A549 (cell line): ENCODE measurements at regions not wholly inside any gene's neighbourhood (a gene's known extent, or its start where the extent isn't known, plus 50 kb on each side); places are given as distances from the start of the nearest gene placed in this dataset.

Source experiments
- ATAC-seq, 2 experiments: fragments of 200-7000 bp in 1 of 2; fragments of >200 bp in 1 of 2; cut with Nextera tagmentation in 1 of 2; cut with Tn5 transposase in 1 of 2; 3 replicates each; pipeline versions ENCODE4 v1.8.0 to v1.9.1; 2018 to 2020; ENCODE audit warnings: mild to moderate bottlenecking in 1 of 2, moderate library complexity in 1 of 2
- CTCF ChIA-PET: fragments of 300-600 bp; sonication (Branson Sonifier 250); formaldehyde crosslinking; extraction: SDS; loops from one replicate; lab custom pipeline; 2021; ENCODE audit warnings: antibody characterized with exemption, inconsistent platforms; lab: Yijun Ruan, JAX
- POLR2A ChIA-PET: fragments of 350-600 bp; formaldehyde crosslinking; extraction: SDS; loops from one replicate; lab custom pipeline; 2021; ENCODE audit warnings: antibody characterized with exemption, inconsistent platforms; lab: Yijun Ruan, JAX
- DNase-seq, 2 experiments: peaks; one replicate each; pipeline versions ENCODE4 v3.0.0 to v3.0.0-alpha.2; 2011 to 2016; ENCODE audit warnings: low read depth in 1 of 2, low spot score in 1 of 2
- FAIRE-seq: peaks from 2 replicates; lab custom pipeline; 2011; peaks lifted over from hg19 to GRCh38; lab: Jason Lieb, UNC
- H3K27ac ChIP-seq, 2 experiments: fragments of >200 bp; sonication (Bioruptor Twin); formaldehyde crosslinking; 3 replicates each; pipeline ENCODE4 v1.5.1; 2016 to 2017
- H3K4me1 ChIP-seq: fragments of >200 bp; sonication (Bioruptor Twin); formaldehyde crosslinking; 3 replicates; pipeline ENCODE4 v1.6.1; 2016
- H3K4me2 ChIP-seq: fragments of >200 bp; sonication (Bioruptor Twin); formaldehyde crosslinking; 3 replicates; pipeline ENCODE4 v1.6.1; 2016
- H3K4me3 ChIP-seq: fragments of >200 bp; sonication (Bioruptor Twin); formaldehyde crosslinking; 3 replicates; pipeline ENCODE4 v1.5.1; 2016
- H3K9me3 ChIP-seq: fragments of >200 bp; sonication (Bioruptor Twin); formaldehyde crosslinking; 3 replicates; pipeline ENCODE4 v1.6.1; 2016
- BHLHE40 ChIP-seq: IDR thresholded peaks from 2 replicates; pipeline ENCODE4 v1.6.1; 2012; ENCODE audit warnings: low read depth, low read length, inconsistent platforms
- CHD2 ChIP-seq: fragments of 150-350 bp; IDR thresholded peaks from 2 replicates; pipeline ENCODE4 v1.6.1; 2014; ENCODE audit warnings: low read length; ENCODE audit not compliant: partially characterized antibody
- CTCF ChIP-seq: fragments of >200 bp; sonication (Bioruptor Twin); formaldehyde crosslinking; IDR thresholded peaks from 3 replicates; pipeline ENCODE4 v1.5.1; 2016
- E2F6 ChIP-seq: IDR thresholded peaks from 2 replicates; pipeline ENCODE4 v1.6.1; 2012; ENCODE audit warnings: low read depth, borderline replicate concordance
- FOSB ChIP-seq: fragments of 250-450 bp; sonication (Bioruptor Pico); IDR thresholded peaks from 2 replicates; pipeline ENCODE4 v1.5.0; 2020; ENCODE audit warnings: mild to moderate bottlenecking, moderate library complexity
- FOSL2 ChIP-seq, 2 experiments: fragments of 450-650 bp in 1 of 2; fragments of >200 bp in 1 of 2; sonication (Bioruptor Twin) in 1 of 2; formaldehyde crosslinking; IDR thresholded peaks; 2 replicates each; pipeline versions ENCODE4 v1.5.0 to v1.6.1; 2016 to 2020; ENCODE audit warnings: mild to moderate bottlenecking in 1 of 2, moderate library complexity in 1 of 2
- HES2 ChIP-seq: fragments of >200 bp; sonication (Bioruptor Twin); formaldehyde crosslinking; IDR thresholded peaks from 2 replicates; pipeline ENCODE4 v1.6.1; 2016
- HOXA7 ChIP-seq: fragments of 250-450 bp; sonication (Bioruptor Pico); IDR thresholded peaks from 2 replicates; pipeline ENCODE4 v1.5.0; 2020; ENCODE audit warnings: mild to moderate bottlenecking, moderate library complexity
- HOXB13 ChIP-seq: fragments of 250-450 bp; sonication (Bioruptor Pico); IDR thresholded peaks from 2 replicates; pipeline ENCODE4 v1.5.0; 2020; ENCODE audit warnings: low read depth, mild to moderate bottlenecking, moderate library complexity
- KDM1A ChIP-seq: fragments of 200-600 bp; sonication (generic); IDR thresholded peaks from 2 replicates; pipeline ENCODE4 v1.6.1; 2016; ENCODE audit warnings: low read depth, mild to moderate bottlenecking
- KDM5A ChIP-seq: fragments of 200-600 bp; sonication (generic); IDR thresholded peaks from 2 replicates; pipeline ENCODE4 v1.6.1; 2016; ENCODE audit warnings: antibody characterized with exemption, mild to moderate bottlenecking
- MAX ChIP-seq: IDR thresholded peaks from 2 replicates; pipeline ENCODE4 v1.6.1; 2012
- NFE2L2 ChIP-seq: fragments of 150-350 bp; conservative IDR thresholded peaks from 2 replicates; pipeline ENCODE4 v1.6.1; 2014; ENCODE audit warnings: low read length
- NR3C1 ChIP-seq: fragments of >200 bp; sonication (Bioruptor Twin); formaldehyde crosslinking; IDR thresholded peaks from 3 replicates; pipeline ENCODE4 v1.6.1; 2017
- PBX3 ChIP-seq: IDR thresholded peaks from 2 replicates; pipeline ENCODE4 v1.6.1; 2012
- RAD21 ChIP-seq, 2 experiments: fragments of >200 bp in 1 of 2; sonication (Bioruptor Twin) in 1 of 2; formaldehyde crosslinking in 1 of 2; IDR thresholded peaks in 1 of 2; conservative IDR thresholded peaks in 1 of 2; 2 replicates in 1 of 2; 3 replicates in 1 of 2; pipeline ENCODE4 v1.6.1; 2012 to 2018; ENCODE audit warnings: inconsistent platforms in 1 of 2
- SMC3 ChIP-seq: fragments of >200 bp; sonication (Bioruptor Twin); formaldehyde crosslinking; IDR thresholded peaks from 3 replicates; pipeline ENCODE4 v1.6.1; 2018; ENCODE audit warnings: inconsistent platforms
- ZC3H11A ChIP-seq: fragments of 450-650 bp; IDR thresholded peaks from 2 replicates; pipeline ENCODE4 v1.6.1; 2014; ENCODE audit warnings: antibody characterized with exemption, mild to moderate bottlenecking
- WGBS: methylation state at CpG from one replicate; pipeline ENCODE4 v1.1.6; 2017; ENCODE audit errors: missing lambda C conversion rate; 5-methylcytosine and 5-hydroxymethylcytosine counted together

- no peak for TF ChIP-seq ZC3H11A
- no peak for TF ChIP-seq KDM1A
- no peak for TF ChIP-seq NFE2L2
Measured at GRCh38 chr9:107109324-107109723, 173.8 kb upstream of the RAD23B start (continued).

GRCh38 chr9:107110153-107110552 lies 172.9 kb upstream of the RAD23B start:
- H3K27ac ChIP-seq = no peak overlapping the region
- TF ChIP-seq FOSL2 (IDR thresholded peaks at IDR 0.05) (no peak), FOSL2 (CRISPR knock-in tag; IDR thresholded peaks at IDR 0.05) (no peak), FOSB (CRISPR knock-in tag) (no peak), KDM1A (no peak), PBX3 (no peak), HOXB13 (CRISPR knock-in tag) (no peak), NR3C1 (no peak), MAX (no peak), CTCF (no peak)
- H3K4me2 ChIP-seq = no peak overlapping the region
- FAIRE-seq (no peak), DNase-seq (no peak), ATAC-seq (no peak)
- no peak overlapping the region for H3K4me3 ChIP-seq
- no peaks in the 10 kb centered on the region for H3K4me1 ChIP-seq
- 3% methylated on average over 2 of the region's 2 CpGs for WGBS
- H3K9me3 ChIP-seq = no peaks in the 10 kb centered on the region
- ChIA-PET CTCF (interaction anchor here (1.1 kb wide), 1 partner anchor 1228 kb away, joined by 3 read pairs; no protein-coding TSS in a partner anchor), POLR2A (no interaction called here)

- Histone ChIP-seq H3K27ac (no peak overlapping the region), H3K9me3 (no peaks in the 10 kb centered on the region), H3K4me1 (no peaks in the 10 kb centered on the region), H3K4me3 (no peak overlapping the region), H3K4me2 (no peak overlapping the region)
- TF ChIP-seq SMC3 = no peak
- TF ChIP-seq CHD2 = no peak
- no peak for TF ChIP-seq E2F6
- no peak for TF ChIP-seq HOXA7 (CRISPR knock-in tag)
- TF ChIP-seq HES2 = no peak
- no peak for TF ChIP-seq RAD21 (conservative IDR thresholded peaks at IDR 0.05 in 1 of 2, IDR thresholded peaks at IDR 0.05 in 1 of 2)
- no peak for TF ChIP-seq BHLHE40
- TF ChIP-seq KDM5A = no peak
- CTCF ChIA-PET = interaction anchor here (1.3 to 1.5 kb wide), 2 partner anchors 32 to 1271 kb away, joined by 3 read pairs; no protein-coding TSS in a partner anchor
- FAIRE-seq (no peak), DNase-seq (no peak), ATAC-seq (no peak)
- POLR2A ChIA-PET = no interaction called here
- WGBS = 3% methylated on average over 1 of the region's 1 CpG
Measured at GRCh38 chr9:107112707-107113243, 170.3 kb upstream of the RAD23B start.
